ENCODE measurements at regions not wholly inside any gene's neighbourhood (a gene's known extent, or its start where the extent isn't known, plus 50 kb on each side); places are given as distances from the start of the nearest gene placed in this dataset.

GRCh38 chr1:232484856-232485255, 145.1 kb downstream of the SIPA1L2 start:
- DNase-seq (ENCODE audit: extremely low read depth, low read depth), result no peak

GRCh38 chr1:232483826-232484225, 146.1 kb downstream of the SIPA1L2 start:
- DNase-seq (ENCODE audit: extremely low read depth, low read depth), result no peak

- DNase-seq (ENCODE audit: extremely low read depth, low read depth), result no peak
Measured at GRCh38 chr1:232481091-232481490, 148.8 kb downstream of the SIPA1L2 start.

- DNase-seq (ENCODE audit: extremely low read depth, low read depth), result no peak
Measured at GRCh38 chr1:232477728-232478127, 152.2 kb downstream of the SIPA1L2 start.

GRCh38 chr1:232476538-232476950, 153.4 kb downstream of the SIPA1L2 start:
- no peak for DNase-seq (ENCODE audit: extremely low read depth, low read depth)

- no peak for DNase-seq (ENCODE audit: extremely low read depth, low read depth)
Measured at GRCh38 chr1:232474826-232475225, 155.1 kb downstream of the SIPA1L2 start.

GRCh38 chr1:232473900-232474299, 156.0 kb downstream of the SIPA1L2 start:
- DNase-seq (ENCODE audit: extremely low read depth, low read depth), result no peak

GRCh38 chr1:232473324-232473723, 156.6 kb downstream of the SIPA1L2 start:
- DNase-seq (ENCODE audit: extremely low read depth, low read depth), result no peak

GRCh38 chr1:232472485-232473041, 157.4 kb downstream of the SIPA1L2 start:
- DNase-seq (ENCODE audit: extremely low read depth, low read depth), result no peak

GRCh38 chr1:232471250-232471649, 158.7 kb downstream of the SIPA1L2 start:
- no peak for DNase-seq (ENCODE audit: extremely low read depth, low read depth)

- DNase-seq (ENCODE audit: extremely low read depth, low read depth), result no peak
Measured at GRCh38 chr1:232470711-232471110, 159.2 kb downstream of the SIPA1L2 start.

- no peak for DNase-seq (ENCODE audit: extremely low read depth, low read depth)
Measured at GRCh38 chr1:232468249-232468648, 161.7 kb downstream of the SIPA1L2 start.

GRCh38 chr1:232467073-232467760, 162.7 kb downstream of the SIPA1L2 start:
- no peak for DNase-seq (ENCODE audit: extremely low read depth, low read depth)

GRCh38 chr1:232464325-232464724, 165.6 kb downstream of the SIPA1L2 start:
- no peak for DNase-seq (ENCODE audit: extremely low read depth, low read depth)

GRCh38 chr1:232463225-232463624, 166.7 kb downstream of the SIPA1L2 start:
- DNase-seq (ENCODE audit: extremely low read depth, low read depth), result no peak

GRCh38 chr1:232462213-232462612, 167.7 kb downstream of the SIPA1L2 start:
- no peak for DNase-seq (ENCODE audit: extremely low read depth, low read depth)

GRCh38 chr1:232459826-232460225, 170.1 kb downstream of the SIPA1L2 start:
- no peak for DNase-seq (ENCODE audit: extremely low read depth, low read depth)

GRCh38 chr1:232459087-232459486, 170.8 kb downstream of the SIPA1L2 start:
- DNase-seq (ENCODE audit: extremely low read depth, low read depth), result no peak

GRCh38 chr1:232457595-232457994, 172.3 kb downstream of the SIPA1L2 start:
- DNase-seq (ENCODE audit: extremely low read depth, low read depth), result no peak

GRCh38 chr1:232456714-232457113, 173.2 kb downstream of the SIPA1L2 start:
- DNase-seq (ENCODE audit: extremely low read depth, low read depth), result no peak

GRCh38 chr1:232454227-232454886, 175.6 kb downstream of the SIPA1L2 start:
- no peak for DNase-seq (ENCODE audit: extremely low read depth, low read depth)
